Breast epithelium (tissue), 3 donors: ENCODE measurements at regions not wholly inside any gene's neighbourhood (a gene's known extent, or its start where the extent isn't known, plus 50 kb on each side); places are given as distances from the start of the nearest gene placed in this dataset.

Experiments used
- CTCF ChIP-seq, 3 donors: fragments of 450-650 bp; IDR thresholded peaks; one replicate each; pipeline ENCODE4 v1.5.1; 2016 to 2017; ENCODE audit warnings: antibody characterized with exemption in 3 of 3, mild to moderate bottlenecking in 3 of 3, moderate library complexity in 3 of 3
- POLR2A ChIP-seq: fragments of 450-650 bp; IDR thresholded peaks from one replicate; pipeline ENCODE4 v1.6.1; 2016; ENCODE audit warnings: antibody characterized with exemption, mild to moderate bottlenecking, moderate library complexity
- POLR2AphosphoS5 ChIP-seq, 3 donors: sonication (generic); formaldehyde crosslinking; IDR thresholded peaks; one replicate each; pipeline ENCODE4 v1.6.1; 2017; ENCODE audit warnings: antibody characterized with exemption in 3 of 3

- TF ChIP-seq POLR2AphosphoS5 (IDR thresholded peaks at IDR 0.05) (no peak), CTCF (IDR thresholded peaks at IDR 0.05) (no peak), POLR2A (no peak)
These were observed 216.8 kb upstream of the PACRGL start for GRCh38 chr4:20483416-20483815.
